ENCODE measurements at regions not wholly inside any gene's neighbourhood (a gene's known extent, or its start where the extent isn't known, plus 50 kb on each side); places are given as distances from the start of the nearest gene placed in this dataset.

- DNase-seq (ENCODE audit: low spot score) = peak; percentile 29
Observed at GRCh38 chr2:14907014-14907612, 274.6 kb downstream of the LRATD1 start.

GRCh38 chr2:14909795-14910194 is 277.3 kb downstream of the LRATD1 start:
- no peak for DNase-seq (ENCODE audit: low spot score)

GRCh38 chr2:14910654-14911053 is 278.1 kb downstream of the LRATD1 start:
- no peak for DNase-seq (ENCODE audit: low spot score)

- DNase-seq (ENCODE audit: low spot score) = no peak
Observed at GRCh38 chr2:14915983-14916382, 283.5 kb downstream of the LRATD1 start.

GRCh38 chr2:14923820-14924580 is 291.5 kb downstream of the LRATD1 start:
- DNase-seq (ENCODE audit: low spot score) = no peak

- no peak for DNase-seq (ENCODE audit: low spot score)
Observed at GRCh38 chr2:14925471-14925870, 293.0 kb downstream of the LRATD1 start.

GRCh38 chr2:14927021-14927564 is 294.6 kb downstream of the LRATD1 start:
- no peak for DNase-seq (ENCODE audit: low spot score)

GRCh38 chr2:14928056-14928455 is 295.5 kb downstream of the LRATD1 start:
- no peak for DNase-seq (ENCODE audit: low spot score)

- no peak for DNase-seq (ENCODE audit: low spot score)
Observed at GRCh38 chr2:14930441-14930840, 297.9 kb downstream of the LRATD1 start.

GRCh38 chr2:14932285-14932684 is 299.8 kb downstream of the LRATD1 start:
- no peak for DNase-seq (ENCODE audit: low spot score)

GRCh38 chr2:14933753-14934152 is 301.2 kb downstream of the LRATD1 start:
- no peak for DNase-seq (ENCODE audit: low spot score)

- no peak for DNase-seq (ENCODE audit: low spot score)
Observed at GRCh38 chr2:14936426-14936825, 303.9 kb downstream of the LRATD1 start.

GRCh38 chr2:14937336-14937735 is 304.8 kb downstream of the LRATD1 start:
- no peak for DNase-seq (ENCODE audit: low spot score)

- no peak for DNase-seq (ENCODE audit: low spot score)
Observed at GRCh38 chr2:14941151-14941631, 308.7 kb downstream of the LRATD1 start.

- DNase-seq (ENCODE audit: low spot score) = no peak
Observed at GRCh38 chr2:14942987-14943386, 310.5 kb downstream of the LRATD1 start.

- DNase-seq (ENCODE audit: low spot score) = peak; percentile 10
Observed at GRCh38 chr2:14944562-14945346, 312.2 kb downstream of the LRATD1 start.

- no peak for DNase-seq (ENCODE audit: low spot score)
Observed at GRCh38 chr2:14951569-14952285, 319.2 kb downstream of the LRATD1 start.

- no peak for DNase-seq (ENCODE audit: low spot score)
Observed at GRCh38 chr2:14952400-14952963, 320.0 kb downstream of the LRATD1 start.

- no peak for DNase-seq (ENCODE audit: low spot score)
Observed at GRCh38 chr2:14960686-14961324, 328.3 kb downstream of the LRATD1 start.

- DNase-seq (ENCODE audit: low spot score) = no peak
Observed at GRCh38 chr2:14967729-14968128, 335.2 kb downstream of the LRATD1 start.

GRCh38 chr2:14975381-14975780 is 342.9 kb downstream of the LRATD1 start:
- no peak for DNase-seq (ENCODE audit: low spot score)
